C4-2B (cell line): ENCODE measurements at regions not wholly inside any gene's neighbourhood (a gene's known extent, or its start where the extent isn't known, plus 50 kb on each side); places are given as distances from the start of the nearest gene placed in this dataset.

Experiments used
- ZFX ChIP-seq: fragments of 450-650 bp; IDR thresholded peaks from 2 replicates; pipeline ENCODE4 v1.6.1; 2017
- TF ChIP-seq, protein P1 (sequence below): fragments of 450-650 bp; conservative IDR thresholded peaks from 2 replicates; pipeline ENCODE4 v1.5.1; 2017; ENCODE audit warnings: mild to moderate bottlenecking

DNA sequence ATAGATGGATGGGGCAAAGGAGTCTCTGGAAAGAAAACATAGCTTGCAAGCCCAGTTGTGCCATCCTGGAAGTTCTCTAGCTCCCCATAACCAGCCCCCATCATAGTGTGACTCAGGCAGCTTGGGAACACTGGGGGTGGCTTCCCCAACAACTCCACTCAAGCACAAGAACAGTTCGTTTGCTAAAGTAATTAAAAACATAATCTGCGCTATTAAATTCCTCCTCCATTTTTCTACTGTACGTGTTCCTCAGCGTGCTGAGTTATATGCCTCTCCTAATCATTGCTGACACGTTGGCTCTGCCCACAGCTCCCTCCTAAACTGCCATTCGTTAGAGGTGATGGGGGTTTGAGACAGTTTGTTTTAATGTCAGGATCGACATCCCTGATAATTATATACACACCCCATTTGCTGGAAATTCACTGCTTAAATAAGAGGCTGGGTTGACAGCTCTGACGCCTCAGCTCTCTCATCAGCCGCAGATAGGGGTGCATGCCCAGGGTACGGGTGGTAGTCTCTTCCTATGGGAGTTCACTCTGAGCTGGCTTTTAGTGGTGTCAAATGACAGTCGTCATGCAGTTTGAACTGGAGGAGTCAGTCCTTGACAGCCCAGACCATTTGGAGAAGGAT lies 59.5 kb upstream of the SEZ6L start:
- TF ChIP-seq, protein P1, sequence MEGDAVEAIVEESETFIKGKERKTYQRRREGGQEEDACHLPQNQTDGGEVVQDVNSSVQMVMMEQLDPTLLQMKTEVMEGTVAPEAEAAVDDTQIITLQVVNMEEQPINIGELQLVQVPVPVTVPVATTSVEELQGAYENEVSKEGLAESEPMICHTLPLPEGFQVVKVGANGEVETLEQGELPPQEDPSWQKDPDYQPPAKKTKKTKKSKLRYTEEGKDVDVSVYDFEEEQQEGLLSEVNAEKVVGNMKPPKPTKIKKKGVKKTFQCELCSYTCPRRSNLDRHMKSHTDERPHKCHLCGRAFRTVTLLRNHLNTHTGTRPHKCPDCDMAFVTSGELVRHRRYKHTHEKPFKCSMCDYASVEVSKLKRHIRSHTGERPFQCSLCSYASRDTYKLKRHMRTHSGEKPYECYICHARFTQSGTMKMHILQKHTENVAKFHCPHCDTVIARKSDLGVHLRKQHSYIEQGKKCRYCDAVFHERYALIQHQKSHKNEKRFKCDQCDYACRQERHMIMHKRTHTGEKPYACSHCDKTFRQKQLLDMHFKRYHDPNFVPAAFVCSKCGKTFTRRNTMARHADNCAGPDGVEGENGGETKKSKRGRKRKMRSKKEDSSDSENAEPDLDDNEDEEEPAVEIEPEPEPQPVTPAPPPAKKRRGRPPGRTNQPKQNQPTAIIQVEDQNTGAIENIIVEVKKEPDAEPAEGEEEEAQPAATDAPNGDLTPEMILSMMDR, result no peak
- TF ChIP-seq ZFX, result no peak
